HG02623 (cell line): ENCODE measurements at regions not wholly inside any gene's neighbourhood (a gene's known extent, or its start where the extent isn't known, plus 50 kb on each side); places are given as distances from the start of the nearest gene placed in this dataset.
"Not testable (repeated sequence)": the region's sequence is repeated elsewhere in the genome, so short reads cannot be mapped to it uniquely, and the experiment has no call there.

Experiments
- ATAC-seq: cut with Tn5 transposase; IDR thresholded peaks from one replicate; pipeline ENCODE4 v1.9.1; 2021; ENCODE audit warnings: moderate library complexity; ENCODE audit not compliant: unreplicated experiment

DNA sequence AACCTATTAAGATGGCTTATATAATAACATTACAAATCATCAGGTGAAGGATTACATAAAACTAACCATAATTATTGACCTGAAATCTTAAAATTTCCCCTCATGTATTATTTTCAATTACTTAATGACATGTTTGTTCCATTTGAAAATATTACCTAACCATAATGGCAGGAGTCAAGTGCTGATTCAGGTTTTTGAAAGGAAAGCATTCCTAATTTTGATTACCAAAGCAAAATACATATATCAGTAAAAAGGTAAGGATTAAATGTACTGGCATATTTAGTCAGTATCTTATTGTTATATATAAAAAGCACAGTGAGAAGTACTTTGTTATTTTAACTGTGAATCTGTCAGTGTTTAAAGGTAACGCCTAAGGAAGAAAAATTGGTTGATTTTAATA is 960.0 kb upstream of the CNTN5 start:
- ATAC-seq = no peak

DNA sequence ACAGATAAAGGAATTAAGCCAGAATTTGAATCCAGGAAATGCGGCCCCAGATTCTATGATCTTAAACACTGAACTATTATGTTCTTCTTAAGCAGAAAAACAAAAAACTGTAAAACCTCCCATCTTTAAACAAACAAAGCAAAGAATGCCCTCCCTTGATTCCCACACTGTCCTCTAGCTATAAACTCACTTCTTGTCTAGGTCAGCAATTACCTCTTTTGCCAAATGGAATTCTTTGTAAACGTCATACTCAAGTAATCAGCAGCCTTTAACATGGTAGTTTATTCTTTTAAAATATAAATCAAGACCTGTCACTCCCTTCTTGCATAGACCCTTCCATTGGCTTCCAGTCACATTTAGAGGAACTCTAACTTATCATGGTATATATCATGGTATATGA is 958.9 kb upstream of the CNTN5 start:
- no peak for ATAC-seq

DNA sequence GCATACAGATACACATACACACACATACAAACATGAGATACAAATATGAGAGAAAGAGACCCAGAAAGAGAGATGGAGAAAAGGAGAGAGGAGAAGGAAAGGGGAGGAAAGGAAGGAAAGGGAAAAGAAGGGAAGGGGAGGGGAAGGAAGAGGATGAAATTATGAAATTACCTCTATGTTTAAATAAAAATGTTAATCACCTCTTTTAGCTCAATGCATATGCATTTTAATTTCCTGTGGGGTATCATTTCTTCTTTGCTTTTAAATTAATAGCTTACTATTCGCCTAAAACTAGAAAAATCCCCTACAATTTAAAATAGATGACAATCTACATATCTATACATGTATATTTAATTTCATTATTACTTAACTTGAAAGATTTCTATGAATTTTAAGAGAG is 958.0 kb upstream of the CNTN5 start:
- no peak for ATAC-seq

DNA sequence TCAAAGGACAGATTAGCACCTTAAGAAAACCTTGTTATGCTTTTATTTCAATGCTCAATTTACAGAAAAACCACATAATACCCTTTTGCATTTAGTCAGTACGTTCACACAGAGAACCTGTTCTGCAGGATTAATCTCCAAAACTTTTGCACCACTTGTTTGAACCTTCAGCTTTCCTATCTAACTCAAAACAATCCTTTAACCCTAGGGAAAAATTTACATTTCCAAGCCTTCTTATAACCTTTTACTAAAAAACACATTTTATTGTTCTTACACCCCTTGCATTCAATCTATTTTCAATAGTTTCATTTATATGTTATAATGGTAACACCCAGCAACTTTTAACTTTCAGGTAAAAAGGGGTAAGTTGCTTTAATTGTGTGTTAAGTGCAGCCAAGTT is 952.5 kb upstream of the CNTN5 start:
- ATAC-seq = no peak

DNA sequence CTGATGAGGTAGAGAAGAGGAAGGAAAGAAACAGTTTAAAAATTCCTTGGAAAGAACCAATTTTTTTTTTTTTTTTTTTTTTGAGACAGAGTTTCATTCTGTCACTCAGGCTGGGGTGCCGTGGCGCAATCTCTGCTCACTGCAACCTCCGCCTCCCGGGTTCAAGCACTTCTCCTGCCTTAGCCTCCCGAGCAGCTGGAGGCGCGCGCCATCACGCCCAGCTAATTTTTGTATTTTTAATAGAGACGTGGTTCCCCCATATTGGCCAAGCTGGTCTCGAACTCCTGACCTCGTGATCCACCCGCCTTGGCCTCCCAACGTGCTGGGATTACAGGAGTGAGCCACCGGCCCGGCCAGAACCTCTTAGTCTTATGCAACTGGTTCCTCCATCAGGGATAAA is 951.6 kb upstream of the CNTN5 start:
- not testable (repeated sequence) for ATAC-seq

DNA sequence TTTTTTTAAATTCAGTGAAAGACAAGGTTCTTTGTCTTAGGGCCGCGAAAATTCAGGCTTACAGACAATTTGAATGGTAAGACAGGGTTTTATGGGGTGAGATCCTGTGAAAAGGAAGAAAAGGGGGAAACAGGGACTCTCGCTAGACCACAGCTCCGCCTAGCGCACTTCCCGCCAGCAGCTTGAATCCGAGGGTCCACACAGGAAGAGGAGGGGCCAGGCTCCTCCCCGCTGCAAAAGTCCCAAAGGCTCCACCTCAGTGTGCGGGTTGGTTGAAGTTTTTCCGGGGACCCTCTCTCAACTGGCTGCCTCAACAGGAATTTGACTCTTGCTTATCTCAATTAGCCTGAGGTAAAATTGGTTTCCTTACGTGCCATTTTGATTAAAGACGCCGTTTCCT is 950.9 kb upstream of the CNTN5 start:
- no peak for ATAC-seq

DNA sequence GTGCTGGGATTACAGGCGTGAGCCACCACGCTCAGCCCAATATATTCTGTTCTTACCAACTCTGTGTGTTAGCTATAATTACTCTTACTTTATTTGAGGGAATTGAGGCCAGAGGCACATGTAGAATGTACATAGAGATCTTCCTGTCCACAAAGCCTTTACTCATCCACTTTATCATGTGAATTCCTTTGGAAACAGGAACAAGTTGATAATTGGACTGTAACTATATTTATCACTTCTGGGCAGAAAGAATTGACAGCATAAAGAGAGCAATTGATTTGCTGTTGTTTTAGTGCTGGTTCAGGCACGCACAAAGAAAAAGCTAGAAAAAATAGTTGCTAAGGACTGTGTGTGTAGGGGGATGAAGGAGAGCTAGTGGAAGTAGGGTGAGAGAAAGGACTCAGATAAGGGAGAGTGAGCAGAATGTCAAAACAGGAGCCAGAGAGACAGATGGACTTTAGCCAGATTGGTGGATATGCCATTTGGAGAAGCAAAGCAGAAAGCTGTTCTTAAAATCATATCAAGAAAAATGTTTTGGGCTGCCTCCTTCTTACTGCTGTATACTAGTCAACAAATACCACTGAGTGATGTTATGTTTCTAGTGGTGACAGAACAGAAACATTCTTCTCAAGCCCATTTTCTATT is 929.8 kb upstream of the CNTN5 start:
- no peak for ATAC-seq

DNA sequence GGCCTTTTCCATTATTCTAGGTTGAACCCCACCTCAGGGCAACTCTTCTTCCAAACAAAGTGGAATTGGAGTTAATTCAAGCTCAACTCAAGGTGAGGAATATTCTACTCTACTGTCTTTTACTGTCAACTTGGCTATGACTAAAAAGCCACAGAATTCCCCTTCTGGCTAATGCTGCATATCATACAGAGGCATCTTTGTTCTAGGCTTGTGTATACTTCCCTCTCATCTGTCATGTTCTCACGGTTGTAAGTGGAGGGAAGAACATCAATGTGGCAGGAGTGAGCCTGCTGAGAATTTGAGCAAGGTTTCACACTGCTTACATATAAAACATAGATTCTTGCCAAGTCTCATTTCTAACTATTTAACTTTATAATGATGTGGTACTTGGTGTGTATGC is 921.4 kb upstream of the CNTN5 start:
- ATAC-seq = no peak

DNA sequence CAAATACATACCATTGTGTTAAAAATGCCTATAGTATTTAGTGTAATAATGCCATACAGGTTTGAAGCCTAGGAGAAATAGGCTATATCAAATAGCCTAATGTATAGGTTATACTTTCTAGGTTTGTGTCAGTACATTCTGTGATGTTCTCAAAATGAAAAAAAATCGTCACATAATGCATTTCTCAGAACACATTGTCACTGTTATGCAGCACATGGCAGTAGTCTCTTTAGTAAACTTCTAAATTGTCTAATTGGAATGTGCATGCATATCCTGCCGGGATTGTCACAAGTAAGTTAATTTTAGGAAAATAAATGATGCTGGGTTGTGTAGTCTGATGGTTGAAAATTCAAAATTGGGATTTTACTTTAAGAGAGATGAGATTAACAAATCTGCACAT is 920.1 kb upstream of the CNTN5 start:
- ATAC-seq = no peak

DNA sequence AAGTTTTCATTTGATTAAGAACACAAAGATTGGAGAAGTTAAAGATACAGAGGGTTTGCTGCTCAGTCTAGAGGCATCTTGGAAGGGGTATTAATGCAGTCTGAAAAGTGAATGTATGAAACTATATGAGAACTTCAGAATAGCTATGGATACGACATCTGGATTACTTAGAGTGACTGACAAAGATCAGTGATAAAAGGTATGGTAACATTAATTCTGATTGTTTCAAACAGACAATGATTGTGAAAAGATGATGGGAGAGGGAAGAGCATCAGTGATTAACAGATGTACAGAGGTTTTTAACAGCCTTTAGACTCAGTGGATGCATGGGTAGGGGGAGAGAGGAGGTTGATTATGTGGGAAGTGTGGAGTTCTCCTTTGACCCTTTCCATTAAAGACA is 919.4 kb upstream of the CNTN5 start:
- ATAC-seq = no peak

DNA sequence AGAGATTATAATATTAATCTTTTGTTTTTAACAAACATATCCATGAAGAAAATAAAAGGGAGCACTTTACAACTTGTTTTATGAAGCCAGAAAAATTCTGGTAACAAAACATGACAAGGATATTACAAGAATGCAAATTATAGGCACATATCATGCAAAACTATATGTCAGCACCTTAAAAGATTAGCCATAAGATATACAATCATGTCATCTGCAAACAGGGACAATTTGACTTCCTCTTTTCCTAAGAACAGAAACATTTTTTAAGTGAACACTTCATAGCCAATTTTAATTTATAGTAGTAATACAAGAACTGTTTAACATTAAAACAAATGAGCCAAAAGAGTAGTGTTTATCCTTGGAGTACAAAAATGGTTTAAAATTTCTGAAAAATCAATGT is 916.5 kb upstream of the CNTN5 start:
- ATAC-seq = no peak

DNA sequence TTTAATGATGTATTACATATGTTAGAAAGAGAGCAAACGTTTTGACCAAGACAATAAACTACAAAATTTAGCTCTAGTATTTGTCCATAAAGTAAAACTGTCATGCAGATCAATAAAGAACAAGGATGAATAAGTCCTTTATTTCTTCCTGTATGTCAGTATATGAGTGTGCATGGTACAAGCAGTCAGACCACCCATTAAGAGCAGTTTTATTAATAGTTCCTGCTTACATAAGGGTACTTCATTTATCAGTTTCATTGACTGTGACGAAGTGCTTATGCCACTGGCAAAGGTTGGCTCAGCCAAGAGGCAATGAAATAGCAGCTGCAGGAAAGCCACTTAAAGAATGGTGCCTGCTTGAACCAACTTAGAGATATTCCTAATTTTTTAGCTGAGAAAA is 913.0 kb upstream of the CNTN5 start:
- ATAC-seq = no peak

DNA sequence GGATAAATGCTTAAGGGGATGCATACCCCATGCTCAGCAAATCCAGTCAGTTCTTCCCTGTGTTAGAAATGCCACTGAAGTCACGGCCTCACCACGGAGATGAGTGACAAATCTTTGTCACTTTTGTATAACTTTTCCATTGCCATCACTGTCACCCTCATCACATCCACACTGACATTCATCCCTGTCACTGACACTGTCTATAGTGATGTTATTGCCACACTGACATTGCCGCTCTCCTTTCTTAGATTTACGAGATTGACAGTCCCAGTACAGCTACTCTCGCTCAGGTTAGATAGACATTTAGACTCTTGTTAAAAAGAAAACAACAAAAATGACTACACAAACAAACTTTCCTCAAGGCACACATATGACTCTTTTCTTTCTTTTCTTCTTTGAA is 910.7 kb upstream of the CNTN5 start:
- ATAC-seq = no peak

DNA sequence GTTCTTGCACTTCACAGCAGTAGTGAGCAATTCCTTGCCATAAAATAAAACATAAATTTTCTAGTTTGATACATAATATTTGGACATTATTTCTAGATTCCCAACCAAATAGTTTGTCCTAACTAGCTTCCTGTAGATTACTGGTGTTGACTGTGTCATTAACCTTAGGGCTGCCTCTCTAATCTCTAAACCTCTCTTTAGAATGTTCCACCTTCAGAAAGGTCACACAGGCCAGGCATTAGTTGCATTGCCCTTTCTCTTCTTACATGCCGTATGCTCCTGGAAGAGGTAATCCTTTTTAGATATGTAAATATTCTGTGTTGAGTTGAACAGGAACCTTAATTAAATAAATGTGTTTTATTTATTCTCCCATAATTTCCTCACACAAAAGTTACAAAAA is 904.9 kb upstream of the CNTN5 start:
- ATAC-seq = no peak

DNA sequence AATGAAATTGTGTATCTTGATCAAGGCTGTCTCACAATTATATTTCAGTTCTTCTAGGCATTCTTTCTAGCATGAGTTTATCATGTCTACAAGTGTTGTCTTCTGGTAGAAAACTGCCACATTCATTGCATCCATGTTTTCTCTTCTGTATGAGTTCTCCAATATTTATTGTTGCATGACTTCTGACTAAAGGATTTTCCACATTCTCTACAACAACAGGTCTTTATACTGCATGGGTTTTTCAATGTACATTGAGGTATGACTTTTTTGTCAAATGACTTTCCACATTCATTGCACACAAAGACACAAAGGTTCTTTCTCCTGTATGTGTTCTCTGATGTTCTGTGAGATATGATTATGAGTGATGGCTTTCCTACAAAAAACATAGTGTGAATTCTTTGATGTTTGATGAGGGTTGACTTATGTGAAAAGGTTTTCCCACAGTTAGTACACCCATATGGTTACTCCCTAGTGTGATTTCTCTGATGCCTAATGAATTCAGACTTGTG is 890.6 kb upstream of the CNTN5 start:
- ATAC-seq = no peak

DNA sequence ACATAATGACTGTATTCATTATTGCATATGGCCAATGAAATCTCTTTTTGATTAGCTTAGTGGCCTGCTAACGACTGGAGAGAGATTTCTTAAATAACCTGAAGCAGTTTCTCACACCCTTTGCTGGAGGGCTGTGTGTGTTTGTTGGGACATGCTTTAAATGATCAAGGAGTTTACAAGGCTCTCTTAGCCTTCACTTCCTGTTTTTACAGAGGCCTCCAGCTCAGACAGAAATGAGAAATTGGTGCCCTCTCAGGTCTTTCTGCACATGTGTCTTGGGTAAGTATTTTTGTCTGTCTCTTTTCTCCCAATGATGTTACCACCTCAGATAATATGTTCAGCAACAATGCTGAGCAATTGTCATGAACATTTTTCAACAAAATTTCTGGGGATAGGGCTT is 884.4 kb upstream of the CNTN5 start:
- no peak for ATAC-seq

DNA sequence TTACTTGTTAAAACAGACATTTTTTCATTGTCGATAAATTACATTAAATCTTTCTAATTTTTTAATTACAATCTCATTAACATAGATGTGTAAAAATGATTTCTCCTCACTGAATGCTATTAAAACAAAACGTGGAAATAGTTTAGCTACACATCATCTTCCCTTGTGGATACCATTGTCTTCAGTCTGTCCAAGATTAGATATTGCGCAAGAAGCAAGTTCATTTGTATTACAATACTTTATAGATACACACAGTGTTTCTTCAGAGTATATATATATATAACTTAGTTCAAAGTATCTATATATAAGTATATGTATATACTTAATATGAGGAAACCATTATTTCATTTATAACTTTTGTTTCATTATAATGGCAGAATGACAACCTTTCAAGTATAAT is 883.3 kb upstream of the CNTN5 start:
- no peak for ATAC-seq

DNA sequence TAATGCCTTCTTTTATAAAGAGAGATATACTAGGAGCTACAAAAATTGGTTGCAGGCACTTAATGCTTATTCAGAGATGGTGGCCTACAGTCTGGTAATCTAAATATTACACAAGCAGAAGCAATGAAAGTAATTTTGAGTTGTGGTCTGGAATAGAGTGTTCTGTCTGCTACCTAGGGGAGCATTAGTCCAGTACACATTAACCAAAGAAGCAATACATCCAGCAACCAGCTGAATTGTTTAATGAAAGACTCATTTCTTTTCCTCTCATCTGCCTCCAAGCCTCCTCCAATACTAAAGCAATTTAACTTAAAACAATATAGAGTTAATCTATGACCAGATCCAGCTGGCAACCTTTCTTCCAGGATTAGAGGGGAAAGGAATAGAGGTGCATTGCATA is 877.1 kb upstream of the CNTN5 start:
- ATAC-seq = no peak

DNA sequence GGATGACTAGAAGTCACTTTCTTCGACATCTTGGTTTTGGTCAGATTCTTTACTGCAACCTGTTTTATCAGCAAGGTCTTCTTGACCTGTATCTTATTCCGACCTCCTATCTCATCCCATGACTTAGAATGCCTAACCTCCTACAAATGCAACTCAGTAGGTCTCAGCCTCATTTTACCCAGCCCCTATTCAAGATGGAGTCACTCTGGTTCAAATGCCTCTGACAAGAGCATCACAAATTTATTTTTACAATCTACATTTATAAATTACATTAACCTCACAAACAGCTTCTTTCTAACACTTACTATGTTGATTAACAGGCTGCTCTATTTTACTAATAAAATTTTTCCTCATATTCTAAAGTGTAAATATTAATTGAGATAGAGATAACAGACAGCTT is 867.0 kb upstream of the CNTN5 start:
- no peak for ATAC-seq

DNA sequence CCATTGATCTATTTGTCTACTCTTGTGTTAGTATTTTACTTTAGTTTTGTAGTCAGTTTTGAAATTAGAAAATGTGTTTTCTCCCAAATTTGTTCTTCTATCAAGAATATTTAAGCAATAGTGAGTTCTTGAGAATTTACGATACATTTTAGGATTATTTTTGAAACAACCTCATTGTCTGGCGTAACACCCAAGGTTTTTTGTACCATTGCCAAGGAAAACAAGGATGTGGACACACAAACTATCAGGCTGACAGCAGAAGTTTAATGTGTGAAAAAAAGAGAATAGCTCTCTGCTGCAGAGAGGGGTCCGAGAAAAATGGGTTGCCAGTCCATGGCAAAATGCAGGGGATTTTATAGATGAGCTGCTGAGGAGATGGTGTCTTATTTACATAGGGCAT is 865.1 kb upstream of the CNTN5 start:
- no peak for ATAC-seq

DNA sequence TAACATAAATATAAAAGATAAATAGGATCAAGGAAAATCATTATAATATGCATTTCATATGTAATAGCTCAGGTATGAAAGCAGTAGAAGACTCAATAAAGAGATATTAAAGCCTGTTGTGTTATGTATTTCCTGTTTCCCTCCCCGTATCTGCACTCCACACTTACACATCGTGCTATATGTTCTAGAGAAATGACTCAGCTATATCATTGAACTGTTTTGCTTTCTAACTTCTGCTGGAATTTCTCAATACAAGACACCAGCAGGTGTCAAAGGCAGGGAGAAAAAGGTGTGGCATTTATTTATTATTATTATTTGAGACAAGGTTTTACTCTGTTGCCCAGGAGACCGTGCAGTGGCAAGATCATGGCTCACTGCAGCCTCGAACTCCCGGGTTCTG is 842.8 kb upstream of the CNTN5 start:
- ATAC-seq = no peak

DNA sequence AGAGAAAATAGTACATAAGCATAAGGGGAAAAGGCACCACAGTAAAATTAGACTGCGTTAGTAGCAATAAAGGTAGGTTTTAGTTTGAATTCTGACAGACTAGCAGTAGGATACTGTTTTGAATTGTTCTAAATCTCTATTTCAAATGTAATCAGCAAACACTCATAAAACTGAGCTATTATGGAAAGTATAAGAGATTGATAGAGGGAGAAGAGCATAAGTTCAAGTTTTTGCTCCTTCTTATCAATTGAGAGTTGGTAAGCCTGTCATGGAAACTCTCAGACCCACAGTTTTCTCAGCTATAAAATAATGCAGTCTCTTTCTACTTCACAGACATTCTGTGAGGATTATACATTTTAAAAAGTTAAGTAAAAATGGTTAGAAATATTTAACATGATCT is 840.2 kb upstream of the CNTN5 start:
- ATAC-seq = no peak

DNA sequence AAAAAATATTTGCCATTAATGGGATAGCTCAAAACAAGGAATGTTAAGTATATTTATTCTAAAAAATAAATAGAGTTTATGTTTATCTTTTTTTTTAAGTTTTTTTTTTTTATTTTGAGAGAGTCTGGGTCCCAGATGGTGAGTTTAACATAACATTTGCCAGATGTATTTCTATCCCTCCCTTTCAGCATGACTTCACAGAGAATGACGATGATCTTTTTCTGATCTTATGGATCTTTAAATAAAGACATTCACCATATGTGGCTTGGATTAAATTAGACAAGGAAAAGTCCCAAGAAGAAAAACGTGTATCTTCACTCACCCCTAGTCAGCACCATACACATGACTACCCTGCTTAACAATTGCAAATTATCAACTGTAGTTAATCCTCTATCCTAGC is 839.8 kb upstream of the CNTN5 start:
- no peak for ATAC-seq

DNA sequence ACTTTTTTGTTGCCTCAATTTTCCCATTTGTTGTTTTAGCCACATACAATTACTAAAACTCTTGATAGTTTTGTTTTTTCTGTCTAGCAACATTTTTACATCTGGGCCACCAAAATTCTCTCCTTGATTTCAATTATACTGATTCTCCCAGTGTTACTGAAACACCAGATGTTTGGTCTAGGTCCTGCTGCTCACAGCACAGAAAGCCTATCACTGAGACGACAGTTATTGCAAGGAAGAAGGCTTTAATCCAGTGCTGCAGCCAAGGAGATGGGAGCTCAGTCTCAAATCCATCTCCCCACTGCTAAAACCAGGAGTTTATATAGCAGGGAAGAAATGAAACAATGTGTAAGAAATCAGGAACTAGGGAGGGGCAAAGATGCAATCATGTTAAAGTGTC is 837.7 kb upstream of the CNTN5 start:
- no peak for ATAC-seq
